ENCODE measurements at regions not wholly inside any gene's neighbourhood (a gene's known extent, or its start where the extent isn't known, plus 50 kb on each side); places are given as distances from the start of the nearest gene placed in this dataset.

GRCh38 chr6:77063494-77063893, 399.8 kb downstream of the HTR1B start:
- DNase-seq = no peak

- no peak for DNase-seq
Observed at GRCh38 chr6:77055711-77056110, 407.6 kb downstream of the HTR1B start.

GRCh38 chr6:77040568-77041195, 422.6 kb downstream of the HTR1B start:
- DNase-seq = no peak

GRCh38 chr6:77038807-77039206, 424.5 kb downstream of the HTR1B start:
- no peak for DNase-seq

- no peak for DNase-seq
Observed at GRCh38 chr6:77037439-77037838, 425.9 kb downstream of the HTR1B start.

GRCh38 chr6:77036400-77036799, 426.9 kb downstream of the HTR1B start:
- DNase-seq = no peak

- no peak for DNase-seq
Observed at GRCh38 chr6:77034161-77034560, 429.1 kb downstream of the HTR1B start.

- DNase-seq = no peak
Observed at GRCh38 chr6:77030929-77031674, 432.2 kb downstream of the HTR1B start.

GRCh38 chr6:77026341-77026740, 436.9 kb downstream of the HTR1B start:
- no peak for DNase-seq

DNA sequence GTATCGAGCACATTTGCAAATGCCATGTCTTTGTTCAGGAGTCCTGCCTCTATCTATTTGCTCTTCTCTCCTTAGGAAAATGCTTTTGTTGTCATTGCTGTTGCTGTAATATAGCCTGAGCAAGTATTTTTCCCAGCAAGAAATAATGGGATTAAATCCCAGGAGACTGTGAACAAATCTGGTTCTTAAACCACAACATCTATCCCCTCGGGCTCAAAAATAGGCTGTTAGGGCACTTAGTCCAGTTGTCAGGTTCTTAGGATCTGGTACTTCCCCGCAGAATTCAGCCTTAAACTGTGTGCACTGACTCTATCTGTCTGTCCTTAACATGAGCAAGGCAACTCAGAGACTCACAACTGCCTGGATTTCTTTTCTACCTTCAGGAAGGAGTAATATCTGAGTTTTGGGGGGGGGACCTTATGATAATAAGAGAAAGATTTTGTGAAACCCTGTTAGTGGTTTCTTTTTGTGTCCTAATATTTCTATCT, 437.5 kb downstream of the HTR1B start:
- no peak for DNase-seq

DNA sequence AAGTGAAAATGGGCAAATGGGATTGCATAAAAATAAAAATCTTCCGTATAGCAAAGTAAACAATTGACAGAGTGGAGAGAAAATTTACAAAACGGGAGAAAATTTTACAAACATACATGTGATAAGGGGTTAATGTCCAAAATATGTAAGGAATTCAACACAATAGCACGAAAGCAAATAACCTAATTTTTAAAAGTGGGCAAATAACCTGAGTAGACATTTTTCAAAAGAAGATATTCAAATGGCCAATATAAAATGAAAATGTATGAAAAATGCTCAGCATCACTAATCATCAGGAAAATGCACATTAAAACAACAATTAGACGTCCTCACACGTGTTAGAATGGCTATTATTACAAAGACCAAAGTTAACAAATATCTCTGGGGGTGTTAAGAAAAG, 441.5 kb downstream of the HTR1B start:
- DNase-seq = no peak

GRCh38 chr6:77021232-77021631, 442.1 kb downstream of the HTR1B start:
- DNase-seq = no peak

DNA sequence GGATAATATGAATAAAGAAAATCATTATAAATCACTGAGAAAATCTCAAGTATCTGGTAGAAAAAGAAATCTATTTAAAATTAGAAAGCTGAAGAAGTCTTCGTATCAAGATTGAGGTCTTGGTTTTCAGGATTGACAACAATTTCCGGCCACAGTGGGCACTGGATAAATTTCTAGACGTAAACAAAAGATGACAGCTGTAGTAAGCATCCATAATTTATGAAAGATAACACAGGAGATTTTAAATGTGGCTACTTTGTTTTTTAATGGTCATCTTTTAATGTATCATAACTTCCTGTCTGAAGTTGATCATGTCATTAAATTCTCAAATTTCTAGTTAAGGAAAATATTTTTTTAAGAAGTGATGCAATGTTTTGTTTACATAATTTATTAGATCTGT, 444.2 kb downstream of the HTR1B start:
- no peak for DNase-seq

GRCh38 chr6:77017537-77017936, 445.8 kb downstream of the HTR1B start:
- no peak for DNase-seq

DNA sequence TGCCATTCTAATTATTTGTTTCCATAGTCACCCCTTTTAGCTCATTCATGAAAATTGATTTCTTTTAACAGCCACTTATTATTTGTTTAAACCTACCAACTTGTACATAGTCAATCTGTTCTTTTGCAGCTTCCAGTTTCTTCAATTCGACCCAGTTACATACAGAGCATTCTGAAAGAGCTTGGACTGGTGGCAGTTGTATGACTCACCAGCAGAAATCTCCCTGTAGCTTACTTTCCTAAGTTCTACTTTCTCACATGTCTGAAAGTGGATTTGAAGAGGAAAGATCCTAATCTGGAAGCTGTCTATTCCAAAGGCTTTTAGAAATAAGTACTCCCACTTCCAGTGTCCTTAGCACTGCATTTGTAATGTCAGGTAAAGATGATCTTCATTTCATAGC, 447.9 kb downstream of the HTR1B start:
- DNase-seq = no peak

DNA sequence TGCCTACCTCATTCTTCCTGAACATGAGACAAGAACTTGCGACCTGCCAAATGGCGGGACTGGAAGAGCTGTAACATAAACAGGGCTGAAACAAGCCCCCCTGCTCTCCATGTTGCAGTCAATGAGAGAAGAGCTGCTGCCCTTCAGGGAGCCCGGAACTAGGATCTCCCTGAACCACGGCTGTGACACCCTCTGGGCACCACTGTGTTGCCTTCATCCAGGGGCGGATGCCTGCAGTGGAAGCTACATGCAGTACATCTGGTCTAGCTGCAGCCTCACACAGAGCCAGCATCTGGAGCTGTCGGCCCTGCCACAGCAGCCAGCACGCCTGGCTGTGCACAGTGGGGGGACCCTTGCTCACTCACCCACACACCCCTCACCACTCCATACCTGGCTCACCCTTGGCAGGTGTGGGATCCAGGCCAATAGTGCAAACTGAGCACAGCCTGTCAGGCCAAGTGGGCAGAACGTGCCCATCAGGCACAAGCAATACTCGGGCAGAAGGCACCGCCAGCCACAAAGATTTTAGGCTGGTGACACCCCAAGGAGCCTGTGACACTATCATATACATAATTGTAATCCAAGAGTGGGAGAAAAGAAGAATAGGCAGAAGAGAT, 451.3 kb downstream of the HTR1B start:
- DNase-seq = peak; percentile 2

GRCh38 chr6:77010931-77011542, 452.3 kb downstream of the HTR1B start:
- DNase-seq = no peak

DNA sequence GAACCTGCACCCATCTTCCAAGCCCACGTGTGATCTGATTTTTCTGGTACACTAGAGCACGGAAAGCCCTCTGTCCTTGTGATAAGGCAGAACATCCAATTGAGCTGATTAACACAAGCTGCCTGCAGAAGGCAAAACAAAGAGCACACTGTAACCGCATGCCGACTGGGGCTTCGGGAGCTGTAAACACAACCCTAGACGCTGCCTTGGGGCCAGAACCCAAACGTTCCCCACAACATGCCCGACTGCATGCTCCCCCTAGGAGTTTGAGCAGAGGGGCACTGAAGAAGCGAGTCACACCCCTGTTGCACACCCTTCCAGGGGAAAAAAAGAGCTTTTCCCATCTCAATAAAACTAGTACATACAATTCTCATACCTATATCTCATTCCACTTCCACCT, 470.7 kb downstream of the HTR1B start:
- no peak for DNase-seq

- no peak for DNase-seq
Observed at GRCh38 chr6:76984572-76984971, 478.7 kb downstream of the HTR1B start.

- no peak for DNase-seq
Observed at GRCh38 chr6:76982476-76983199, 480.7 kb downstream of the HTR1B start.

DNA sequence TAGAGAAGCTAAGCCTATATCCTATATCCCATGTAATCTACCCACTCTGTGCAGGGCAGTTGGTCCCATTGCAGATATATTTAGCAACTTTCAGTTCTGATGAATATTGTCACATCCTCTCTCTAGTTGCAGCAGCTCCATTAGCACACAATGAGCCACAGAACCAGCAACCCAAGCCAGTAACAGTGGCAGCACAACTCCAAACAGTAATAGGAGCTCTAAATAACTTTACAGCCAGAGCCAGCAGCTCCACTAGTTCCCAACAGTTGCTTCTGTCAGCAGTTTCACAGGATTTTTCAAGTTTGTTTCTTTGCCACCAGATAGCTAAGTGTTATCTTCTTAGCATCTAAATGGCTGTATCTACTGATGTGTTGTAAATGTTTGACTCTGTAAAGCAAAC, 490.8 kb downstream of the HTR1B start:
- no peak for DNase-seq

- DNase-seq = peak; percentile 69
Observed at GRCh38 chr6:76959177-76959576, 504.1 kb downstream of the HTR1B start.

All from DMS53 (cell line).